SK-N-SH (cell line): ENCODE measurements at regions not wholly inside any gene's neighbourhood (a gene's known extent, or its start where the extent isn't known, plus 50 kb on each side); places are given as distances from the start of the nearest gene placed in this dataset.

Experiments used
- CTCF ChIA-PET: fragments of 300-600, 350-600 bp; formaldehyde crosslinking; extraction: SDS; loops from one replicate; lab custom pipeline; 2021; lab: Yijun Ruan, JAX
- POLR2A ChIA-PET: fragments of 350-600 bp; sonication (Branson Sonifier 250); formaldehyde crosslinking; extraction: SDS; loops from one replicate; lab custom pipeline; 2020; ENCODE audit warnings: antibody characterized with exemption, inconsistent platforms; lab: Yijun Ruan, JAX
- DNase-seq: peaks from one replicate; pipeline ENCODE4 v3.0.0; 2012
- H2AFZ ChIP-seq: fragments of 200-600 bp; sonication (generic); 2 replicates; pipeline ENCODE4 v1.8.1; 2016; ENCODE audit warnings: antibody characterized with exemption, mild to moderate bottlenecking, low read depth
- H3F3A ChIP-seq: fragments of 200-600 bp; sonication (generic); replicated peaks from 2 replicates; pipeline ENCODE3; 2016; ENCODE audit warnings: antibody characterized with exemption, mild to moderate bottlenecking; ENCODE audit not compliant: insufficient read depth
- H3K27ac ChIP-seq, 2 experiments: fragments of 200-500 bp in 1 of 2; fragments of 200-600 bp in 1 of 2; sonication (Bioruptor generic) in 1 of 2; sonication (generic), shearing (Covaris generic) in 1 of 2; 2 replicates each; pipeline versions ENCODE4 v1.5.1 to v1.6.1; 2014 to 2016; ENCODE audit warnings: low read depth in 2 of 2, inconsistent platforms in 1 of 2, low read length in 1 of 2, mild to moderate bottlenecking in 1 of 2, mixed read lengths in 1 of 2
- H3K27me3 ChIP-seq: fragments of 200-600 bp; sonication (generic), shearing (Covaris generic); 2 replicates; pipeline ENCODE4 v1.6.1; 2016; ENCODE audit warnings: mixed run types; ENCODE audit not compliant: insufficient read depth
- H3K36me3 ChIP-seq, 2 experiments: fragments of 200-500 bp in 1 of 2; fragments of 200-600 bp in 1 of 2; sonication (Bioruptor generic) in 1 of 2; sonication (generic) in 1 of 2; replicated peaks in 1 of 2; 2 replicates each; pipeline versions ENCODE3 to v1.5.1; 2014 to 2016; ENCODE audit warnings: low read length in 1 of 2, mild to moderate bottlenecking in 1 of 2; ENCODE audit not compliant: insufficient read depth in 2 of 2, control insufficient read depth in 1 of 2
- H3K4me1 ChIP-seq, 2 experiments: fragments of 200-500 bp in 1 of 2; fragments of 200-600 bp in 1 of 2; sonication (Bioruptor generic) in 1 of 2; sonication (generic), shearing (Covaris generic) in 1 of 2; 2 replicates each; pipeline versions ENCODE4 v1.5.1 to v1.6.1; 2014 to 2016; ENCODE audit warnings: low read depth in 1 of 2, low read length in 1 of 2, mixed run types in 1 of 2; ENCODE audit not compliant: insufficient read depth in 2 of 2, control insufficient read depth in 1 of 2
- H3K4me2 ChIP-seq: fragments of 200-600 bp; sonication (generic), shearing (Covaris generic); 2 replicates; pipeline ENCODE4 v1.6.1; 2017; ENCODE audit warnings: mixed run types
- H3K4me3 ChIP-seq, 2 experiments: fragments of 200-500 bp in 1 of 2; fragments of 200-600 bp in 1 of 2; sonication (Bioruptor generic) in 1 of 2; sonication (generic), shearing (Covaris generic) in 1 of 2; 2 replicates each; pipeline versions ENCODE4 v1.5.1 to v1.8.1; 2014 to 2016; ENCODE audit warnings: low read depth in 2 of 2, inconsistent platforms in 1 of 2, low read length in 1 of 2, mild to moderate bottlenecking in 1 of 2, mixed read lengths in 1 of 2, moderate library complexity in 1 of 2
- H3K79me2 ChIP-seq: fragments of 200-600 bp; sonication (generic); 2 replicates; pipeline ENCODE4 v1.8.1; 2017; ENCODE audit warnings: mild to moderate bottlenecking; ENCODE audit not compliant: insufficient read depth
- H3K9ac ChIP-seq: fragments of 200-600 bp; sonication (generic); 2 replicates; pipeline ENCODE4 v1.6.1; 2017; ENCODE audit warnings: mixed run types
- H3K9me2 ChIP-seq: fragments of 200-600 bp; sonication (generic); 2 replicates; pipeline ENCODE4 v1.6.1; 2017; ENCODE audit warnings: mixed run types
- H3K9me3 ChIP-seq: fragments of 200-600 bp; sonication (generic); 2 replicates; pipeline ENCODE4 v1.6.1; 2017; ENCODE audit warnings: mixed run types, mild to moderate bottlenecking, moderate library complexity
- H4K20me1 ChIP-seq: fragments of 200-600 bp; sonication (generic); 2 replicates; pipeline ENCODE4 v1.6.1; 2017; ENCODE audit warnings: mild to moderate bottlenecking, mixed run types; ENCODE audit not compliant: insufficient read depth
- EZH2phosphoT487 ChIP-seq: fragments of 200-600 bp; sonication (generic); IDR thresholded peaks from 2 replicates; pipeline ENCODE4 v1.6.1; 2017; ENCODE audit warnings: low read depth, mixed run types, mild to moderate bottlenecking, antibody characterized with exemption, moderate library complexity, borderline replicate concordance
- GABPA ChIP-seq: IDR thresholded peaks from 2 replicates; pipeline ENCODE4 v1.4.0; 2012; ENCODE audit warnings: low read depth, mild to moderate bottlenecking
- IRF3 ChIP-seq: fragments of 150-350 bp; IDR thresholded peaks from 2 replicates; pipeline ENCODE4 v1.6.1; 2016; ENCODE audit warnings: mild to moderate bottlenecking, low read depth, low read length
- JUND ChIP-seq: IDR thresholded peaks from 2 replicates; pipeline ENCODE4 v1.4.0; 2012
- NRF1 ChIP-seq: IDR thresholded peaks from 2 replicates; pipeline ENCODE4 v1.6.1; 2012; ENCODE audit warnings: low read depth, mild to moderate bottlenecking, low read length
- PBX3 ChIP-seq: IDR thresholded peaks from 2 replicates; pipeline ENCODE4; 2012
- POLR2AphosphoS5 ChIP-seq: IDR thresholded peaks from 2 replicates; pipeline ENCODE4 v1.6.1; 2012; ENCODE audit warnings: low read depth, low read length
- RCOR1 ChIP-seq: fragments of 150-350 bp; IDR thresholded peaks from 2 replicates; pipeline ENCODE4 v1.6.1; 2017; ENCODE audit warnings: antibody characterized with exemption, low read length
- REST ChIP-seq: IDR thresholded peaks from 2 replicates; pipeline ENCODE4 v1.6.1; 2012; ENCODE audit warnings: mild to moderate bottlenecking, low read depth, low read length, moderate library complexity
- TCF12 ChIP-seq: IDR thresholded peaks from 2 replicates; pipeline ENCODE4 v1.4.0; 2012
- USF1 ChIP-seq: IDR thresholded peaks from 2 replicates; pipeline ENCODE4 v1.4.0; 2012; ENCODE audit warnings: low read depth, borderline replicate concordance
- YY1 ChIP-seq: IDR thresholded peaks from 2 replicates; pipeline ENCODE4 v1.4.0; 2012; ENCODE audit warnings: low read depth, mild to moderate bottlenecking
- WGBS: methylation state at CpG from one replicate; pipeline ENCODE4 v1.1.6; 2017; ENCODE audit warnings: low lambda C conversion rate; 5-methylcytosine and 5-hydroxymethylcytosine counted together
- TF ChIP-seq, protein P1 (sequence below): IDR thresholded peaks from 2 replicates; pipeline ENCODE4 v1.4.0; 2012; ENCODE audit warnings: low read depth
- TF ChIP-seq, protein P2 (sequence below): fragments of 200-600 bp; sonication (generic); IDR thresholded peaks from 2 replicates; pipeline ENCODE4 v1.6.1; 2017; ENCODE audit warnings: antibody characterized with exemption, mild to moderate bottlenecking, moderate library complexity

DNA sequence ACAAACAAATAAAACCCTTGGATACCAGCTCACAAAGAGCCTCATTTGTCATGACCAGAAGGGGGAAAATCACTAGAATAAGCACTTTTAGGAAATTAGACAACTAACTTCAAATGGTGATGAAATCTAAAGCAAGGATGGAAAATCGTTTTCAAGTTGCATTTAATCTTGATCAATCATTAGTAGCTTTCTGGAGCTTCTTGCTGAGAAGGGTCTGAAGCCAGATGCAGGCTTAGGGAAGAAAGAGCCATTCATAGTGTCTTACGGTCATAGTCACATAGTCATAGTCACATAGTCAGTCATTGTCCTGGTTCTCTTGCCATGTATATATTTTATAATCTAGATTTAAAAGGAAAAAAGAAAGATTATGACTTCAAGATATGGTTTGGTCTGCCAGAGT, 610.5 kb downstream of the ACTL7B start:
- POLR2A ChIA-PET = no interaction called here
- Histone ChIP-seq H3K9me2 (no peaks in the 10 kb centered on the region), H3K27ac (no peak overlapping the region), H4K20me1 (no peaks in the 10 kb centered on the region), H3K4me1 (no peaks in the 10 kb centered on the region), H3K79me2 (no peaks in the 10 kb centered on the region), H3K9ac (no peak overlapping the region), H3K9me3 (no peaks in the 10 kb centered on the region), H3K4me2 (no peak overlapping the region), H3K27me3 (no peaks in the 10 kb centered on the region), H3K4me3 (no peak overlapping the region), H3F3A (no peaks in the 10 kb centered on the region), H2AFZ (no peak overlapping the region), H3K36me3 (no peaks in the 10 kb centered on the region)
- WGBS = 24% methylated on average over 2 of the region's 2 CpGs
- CTCF ChIA-PET = no interaction called here
- DNase-seq = no peak
- TF ChIP-seq REST = no peak
- TF ChIP-seq, protein P1, sequence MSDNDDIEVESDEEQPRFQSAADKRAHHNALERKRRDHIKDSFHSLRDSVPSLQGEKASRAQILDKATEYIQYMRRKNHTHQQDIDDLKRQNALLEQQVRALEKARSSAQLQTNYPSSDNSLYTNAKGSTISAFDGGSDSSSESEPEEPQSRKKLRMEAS = no peak
- TF ChIP-seq GABPA = no peak
- TF ChIP-seq JUND = no peak
- no peak for TF ChIP-seq NRF1
- no peak for TF ChIP-seq EZH2phosphoT487
- TF ChIP-seq RCOR1 = no peak
- TF ChIP-seq IRF3 = no peak
- no peak for TF ChIP-seq TCF12
- TF ChIP-seq POLR2AphosphoS5 = no peak
- TF ChIP-seq, protein P2, sequence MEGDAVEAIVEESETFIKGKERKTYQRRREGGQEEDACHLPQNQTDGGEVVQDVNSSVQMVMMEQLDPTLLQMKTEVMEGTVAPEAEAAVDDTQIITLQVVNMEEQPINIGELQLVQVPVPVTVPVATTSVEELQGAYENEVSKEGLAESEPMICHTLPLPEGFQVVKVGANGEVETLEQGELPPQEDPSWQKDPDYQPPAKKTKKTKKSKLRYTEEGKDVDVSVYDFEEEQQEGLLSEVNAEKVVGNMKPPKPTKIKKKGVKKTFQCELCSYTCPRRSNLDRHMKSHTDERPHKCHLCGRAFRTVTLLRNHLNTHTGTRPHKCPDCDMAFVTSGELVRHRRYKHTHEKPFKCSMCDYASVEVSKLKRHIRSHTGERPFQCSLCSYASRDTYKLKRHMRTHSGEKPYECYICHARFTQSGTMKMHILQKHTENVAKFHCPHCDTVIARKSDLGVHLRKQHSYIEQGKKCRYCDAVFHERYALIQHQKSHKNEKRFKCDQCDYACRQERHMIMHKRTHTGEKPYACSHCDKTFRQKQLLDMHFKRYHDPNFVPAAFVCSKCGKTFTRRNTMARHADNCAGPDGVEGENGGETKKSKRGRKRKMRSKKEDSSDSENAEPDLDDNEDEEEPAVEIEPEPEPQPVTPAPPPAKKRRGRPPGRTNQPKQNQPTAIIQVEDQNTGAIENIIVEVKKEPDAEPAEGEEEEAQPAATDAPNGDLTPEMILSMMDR = no peak
- TF ChIP-seq PBX3 = no peak
- TF ChIP-seq YY1 = no peak
- no peak for TF ChIP-seq USF1
